Fibroblast of the aortic adventitia (primary cell): ENCODE measurements at regions not wholly inside any gene's neighbourhood (a gene's known extent, or its start where the extent isn't known, plus 50 kb on each side); places are given as distances from the start of the nearest gene placed in this dataset.

ENCODE experiments used
- DNase-seq: peaks from one replicate; pipeline ENCODE4 v3.0.0-alpha.2; 2010; ENCODE audit warnings: low read depth
- H3K4me3 ChIP-seq: 2 replicates; pipeline ENCODE4 v1.5.1; 2011; ENCODE audit warnings: low read depth, mild to moderate bottlenecking, control low read depth, low read length, moderate library complexity
- TF ChIP-seq, protein P1 (sequence below): IDR thresholded peaks from 2 replicates; pipeline ENCODE4 v1.5.1; 2011; ENCODE audit warnings: mild to moderate bottlenecking, low read length, control low read depth, inconsistent platforms; ENCODE audit not compliant: insufficient read depth

DNA sequence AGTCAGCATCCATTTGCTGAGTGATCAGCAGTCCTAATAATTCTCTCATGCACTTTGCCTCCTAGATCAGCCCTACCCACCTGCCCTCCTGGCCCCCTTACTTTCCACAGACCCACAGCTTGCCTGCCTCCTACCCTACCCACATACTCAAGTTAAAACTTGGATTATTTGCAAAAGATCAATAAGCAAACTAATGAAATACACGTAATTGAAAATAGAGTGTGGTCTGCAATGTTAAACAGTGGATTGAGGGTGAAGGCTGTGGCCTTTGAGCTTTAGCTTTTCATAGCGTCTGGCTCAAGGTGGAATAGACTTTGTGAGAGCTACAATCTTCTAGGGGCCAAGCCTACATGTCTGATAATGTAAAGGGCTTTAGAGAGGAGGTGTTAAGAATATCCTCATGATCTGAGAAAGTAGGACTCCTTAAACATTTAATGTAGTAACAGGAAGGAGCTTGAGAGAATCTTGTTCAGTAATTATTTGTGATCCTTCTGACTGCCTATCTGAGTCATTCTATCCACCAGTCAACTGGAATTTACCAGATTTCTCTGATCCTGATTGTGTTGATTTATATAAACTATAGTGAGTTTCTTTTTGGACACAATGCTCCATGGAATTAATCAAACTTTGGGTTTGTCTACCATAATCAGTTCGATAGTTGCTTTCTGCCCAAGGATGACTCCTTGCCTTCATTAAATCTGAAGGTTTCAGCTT is 310.0 kb downstream of the HRH4 start:
- H3K4me3 ChIP-seq: no peak overlapping the region
- no peak for DNase-seq
- TF ChIP-seq, protein P1, sequence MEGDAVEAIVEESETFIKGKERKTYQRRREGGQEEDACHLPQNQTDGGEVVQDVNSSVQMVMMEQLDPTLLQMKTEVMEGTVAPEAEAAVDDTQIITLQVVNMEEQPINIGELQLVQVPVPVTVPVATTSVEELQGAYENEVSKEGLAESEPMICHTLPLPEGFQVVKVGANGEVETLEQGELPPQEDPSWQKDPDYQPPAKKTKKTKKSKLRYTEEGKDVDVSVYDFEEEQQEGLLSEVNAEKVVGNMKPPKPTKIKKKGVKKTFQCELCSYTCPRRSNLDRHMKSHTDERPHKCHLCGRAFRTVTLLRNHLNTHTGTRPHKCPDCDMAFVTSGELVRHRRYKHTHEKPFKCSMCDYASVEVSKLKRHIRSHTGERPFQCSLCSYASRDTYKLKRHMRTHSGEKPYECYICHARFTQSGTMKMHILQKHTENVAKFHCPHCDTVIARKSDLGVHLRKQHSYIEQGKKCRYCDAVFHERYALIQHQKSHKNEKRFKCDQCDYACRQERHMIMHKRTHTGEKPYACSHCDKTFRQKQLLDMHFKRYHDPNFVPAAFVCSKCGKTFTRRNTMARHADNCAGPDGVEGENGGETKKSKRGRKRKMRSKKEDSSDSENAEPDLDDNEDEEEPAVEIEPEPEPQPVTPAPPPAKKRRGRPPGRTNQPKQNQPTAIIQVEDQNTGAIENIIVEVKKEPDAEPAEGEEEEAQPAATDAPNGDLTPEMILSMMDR: no peak

DNA sequence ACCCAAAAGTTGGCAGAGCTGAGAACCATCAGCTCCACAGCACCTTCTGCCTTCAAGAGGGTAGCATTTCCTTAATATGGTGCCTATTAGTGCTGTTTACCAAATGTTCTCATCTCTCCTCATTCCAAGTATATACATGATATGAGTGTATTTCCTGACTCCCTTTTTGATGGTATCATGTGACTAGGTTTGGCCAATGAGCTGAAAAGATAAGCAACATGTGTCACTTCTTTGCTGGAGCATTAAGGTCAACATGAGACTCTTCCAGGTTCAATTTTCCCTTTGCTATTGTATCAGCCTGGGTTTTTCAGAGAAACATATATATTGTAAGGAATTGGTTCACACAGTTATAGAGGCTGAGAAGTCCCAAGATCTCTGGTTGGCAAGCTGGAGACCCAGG is 310.9 kb downstream of the HRH4 start:
- TF ChIP-seq, protein P1: no peak
- H3K4me3 ChIP-seq: no peak overlapping the region
- no peak for DNase-seq

DNA sequence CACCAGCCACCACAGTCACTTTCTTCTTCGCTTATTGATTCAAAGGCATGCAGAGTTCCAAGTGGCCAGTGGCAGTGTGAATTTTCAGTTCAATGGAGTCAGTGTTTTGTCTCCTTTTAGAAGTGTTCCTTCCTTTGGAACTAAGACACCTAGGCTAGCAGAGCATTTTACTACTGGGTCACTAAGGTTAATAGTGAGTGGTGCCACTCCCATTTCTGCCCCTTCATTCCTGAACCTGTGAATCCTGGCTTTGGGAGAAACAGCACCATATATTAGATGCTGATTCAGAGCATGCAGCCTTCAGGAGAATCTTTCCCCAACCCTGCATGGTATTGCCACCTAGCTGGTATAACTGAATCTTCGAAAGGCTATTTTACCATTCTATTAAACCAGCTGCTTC is 312.7 kb downstream of the HRH4 start:
- no peak overlapping the region for H3K4me3 ChIP-seq
- TF ChIP-seq, protein P1: no peak
- DNase-seq: no peak

DNA sequence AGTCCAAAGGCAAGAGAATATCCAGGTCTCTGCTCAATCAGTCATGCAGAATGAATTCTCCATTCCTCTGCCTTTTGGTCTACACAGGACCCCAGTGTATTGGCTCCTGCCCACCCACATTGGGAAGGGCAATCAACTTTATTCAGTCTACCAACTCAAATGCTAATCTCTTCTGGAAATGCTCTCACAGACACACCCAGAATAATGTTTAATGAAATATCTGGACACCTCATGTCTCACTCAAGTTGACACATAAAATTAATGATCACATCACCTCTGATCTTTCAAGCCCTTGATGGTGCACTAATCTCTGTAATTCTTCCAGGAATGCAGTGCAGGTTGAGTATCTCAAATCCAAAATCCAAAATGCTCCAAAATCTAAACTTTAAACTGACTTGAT is 315.6 kb downstream of the HRH4 start:
- TF ChIP-seq, protein P1: no peak
- DNase-seq: no peak
- H3K4me3 ChIP-seq: no peak overlapping the region

DNA sequence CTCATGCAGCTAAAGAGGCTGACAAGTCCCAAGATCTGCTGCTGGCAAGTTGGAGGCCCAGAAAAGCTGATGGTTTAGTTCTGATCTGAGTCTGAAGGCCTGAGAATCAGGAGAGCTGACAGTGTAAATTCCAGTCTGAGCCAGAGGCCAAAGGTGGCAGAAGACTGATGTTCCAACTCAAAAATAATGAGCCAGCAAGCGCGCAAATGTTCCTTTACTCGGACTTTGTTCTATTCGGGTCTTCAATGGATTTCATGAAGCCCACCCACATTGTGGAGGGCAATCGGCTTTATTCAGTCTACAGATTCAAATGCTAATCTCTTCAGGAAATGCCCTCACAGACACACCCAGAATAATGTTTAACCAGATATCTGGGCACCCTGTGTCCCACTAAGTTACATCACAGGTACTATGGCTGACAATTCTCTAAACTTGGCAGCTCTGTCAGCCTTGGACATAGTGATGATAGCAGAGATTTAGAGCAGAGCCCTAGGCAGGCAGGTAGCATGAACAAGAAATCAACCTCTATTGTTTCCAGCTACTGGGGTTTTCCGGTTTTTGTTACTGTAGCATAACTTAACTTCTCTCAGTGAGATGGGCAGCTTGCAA is 318.5 kb downstream of the HRH4 start:
- no peak for DNase-seq
- TF ChIP-seq, protein P1: no peak
- H3K4me3 ChIP-seq: no peak overlapping the region

DNA sequence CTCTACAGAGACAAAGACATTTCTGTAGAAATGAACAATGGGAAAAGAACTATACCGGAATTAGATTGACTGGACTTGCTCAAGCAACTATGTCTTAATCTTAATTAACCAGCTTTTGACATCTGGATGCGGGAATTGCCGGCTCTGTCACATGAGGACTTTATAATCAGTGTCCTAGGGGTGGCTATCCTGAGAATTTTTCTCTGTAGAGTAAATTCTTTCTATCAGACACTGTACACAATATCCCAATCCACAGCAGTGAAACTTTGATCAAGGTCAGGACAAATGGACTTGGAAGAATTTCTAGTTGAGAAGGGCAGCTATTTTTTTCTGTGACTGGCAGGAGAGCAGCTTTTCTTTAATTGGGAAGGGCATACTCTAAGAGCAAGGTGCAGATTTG is 322.1 kb downstream of the HRH4 start:
- TF ChIP-seq, protein P1: no peak
- no peak overlapping the region for H3K4me3 ChIP-seq
- DNase-seq: no peak
